PC-3 (cell line): ENCODE measurements at regions not wholly inside any gene's neighbourhood (a gene's known extent, or its start where the extent isn't known, plus 50 kb on each side); places are given as distances from the start of the nearest gene placed in this dataset.

ENCODE experiments used
- ATAC-seq: fragments of 200-7000 bp; cut with Tn5 transposase; 2 replicates; pipeline ENCODE4 v1.9.1; 2020; ENCODE audit warnings: mild to moderate bottlenecking, moderate library complexity
- BruUV-seq: library from RNA; stranded (reverse); fragments of 400-500 nt; replicated peaks from 2 replicates; lab custom pipeline; 2021; lab: Mats Ljungman, UMichigan
- CTCF ChIA-PET: fragments of 300-600 bp; sonication (Branson Sonifier 250); formaldehyde crosslinking; loops from one replicate; lab custom pipeline; 2022; ENCODE audit warnings: antibody characterized with exemption; lab: Charles Lee
- POLR2A ChIA-PET: fragments of 300-600 bp; sonication (Branson Sonifier 250); formaldehyde crosslinking; loops from one replicate; lab custom pipeline; 2022; ENCODE audit warnings: antibody characterized with exemption; ENCODE audit not compliant: unreplicated experiment; lab: Charles Lee
- DNase-seq: peaks from one replicate; pipeline ENCODE4 v3.0.0-alpha.2; 2015
- H2AFZ ChIP-seq: fragments of 300-600 bp; sonication (generic); 2 replicates; pipeline ENCODE4 v1.6.0; 2016; ENCODE audit warnings: antibody characterized with exemption, low read length
- H3F3A ChIP-seq: fragments of 300-600 bp; sonication (generic); one replicate; pipeline ENCODE4 v1.6.0; 2017; ENCODE audit warnings: antibody characterized with exemption, low read length, control low read depth, mild to moderate bottlenecking; ENCODE audit not compliant: unreplicated experiment
- H3K27ac ChIP-seq: fragments of 300-600 bp; sonication (generic); 2 replicates; pipeline ENCODE4 v1.5.1; 2016; ENCODE audit warnings: mild to moderate bottlenecking, low read length
- H3K27me3 ChIP-seq: fragments of 300-600 bp; sonication (generic); 2 replicates; pipeline ENCODE4 v1.6.1; 2016; ENCODE audit warnings: low read length, mixed read lengths
- H3K36me3 ChIP-seq: fragments of 300-600 bp; sonication (generic); 2 replicates; pipeline ENCODE4 v1.6.1; 2016; ENCODE audit warnings: low read depth, mixed run types, low read length, mixed read lengths
- H3K4me1 ChIP-seq: fragments of 300-600 bp; sonication (generic); 2 replicates; pipeline ENCODE4 v1.5.1; 2016; ENCODE audit warnings: low read length; ENCODE audit not compliant: insufficient read depth
- H3K4me2 ChIP-seq: fragments of 300-600 bp; sonication (generic); 2 replicates; pipeline ENCODE4 v1.6.0; 2016; ENCODE audit warnings: low read length
- H3K4me3 ChIP-seq: fragments of 300-600 bp; sonication (generic); 2 replicates; pipeline ENCODE4 v1.5.1; 2016; ENCODE audit warnings: mild to moderate bottlenecking, low read length, mixed read lengths
- H3K79me2 ChIP-seq: fragments of 300-600 bp; sonication (generic); 2 replicates; pipeline ENCODE4 v1.6.1; 2017; ENCODE audit warnings: low read length, mixed read lengths
- H3K9ac ChIP-seq: fragments of 300-600 bp; sonication (generic); 2 replicates; pipeline ENCODE4 v1.6.0; 2016; ENCODE audit warnings: mild to moderate bottlenecking, low read length
- H3K9me2 ChIP-seq: fragments of 300-600 bp; sonication (generic); replicated peaks from 2 replicates; pipeline ENCODE4 v1.6.1; 2016; ENCODE audit warnings: mixed run types, low read length, mixed read lengths
- H3K9me3 ChIP-seq: fragments of 300-600 bp; sonication (generic); 2 replicates; pipeline ENCODE4 v1.6.1; 2016; ENCODE audit warnings: low read length, mixed read lengths
- H4K20me1 ChIP-seq: fragments of 300-600 bp; sonication (generic); 2 replicates; pipeline ENCODE4 v1.6.1; 2016; ENCODE audit warnings: low read length, mixed read lengths
- EZH2 ChIP-seq: fragments of 300-600 bp; sonication (generic); IDR thresholded peaks from one replicate; pipeline ENCODE4 v1.6.1; 2017; ENCODE audit warnings: antibody characterized with exemption, mild to moderate bottlenecking, low read length; ENCODE audit not compliant: unreplicated experiment
- EZH2phosphoT487 ChIP-seq: fragments of 300-600 bp; sonication (generic); IDR thresholded peaks from 2 replicates; pipeline ENCODE4 v1.6.1; 2018; ENCODE audit warnings: mild to moderate bottlenecking, antibody characterized with exemption, low read length, borderline replicate concordance
- intact Hi-C: fragments of 100-400 bp; cut with micrococcal nuclease; formaldehyde crosslinking; loops from 2 replicates; pipeline ENCODE4 v1.9.0; 2023
- TF ChIP-seq, protein P1 (sequence below): fragments of 300-600 bp; sonication (generic); conservative IDR thresholded peaks from 2 replicates; pipeline ENCODE4 v1.5.1; 2017; ENCODE audit warnings: antibody characterized with exemption, low read depth, mild to moderate bottlenecking, low read length

DNA sequence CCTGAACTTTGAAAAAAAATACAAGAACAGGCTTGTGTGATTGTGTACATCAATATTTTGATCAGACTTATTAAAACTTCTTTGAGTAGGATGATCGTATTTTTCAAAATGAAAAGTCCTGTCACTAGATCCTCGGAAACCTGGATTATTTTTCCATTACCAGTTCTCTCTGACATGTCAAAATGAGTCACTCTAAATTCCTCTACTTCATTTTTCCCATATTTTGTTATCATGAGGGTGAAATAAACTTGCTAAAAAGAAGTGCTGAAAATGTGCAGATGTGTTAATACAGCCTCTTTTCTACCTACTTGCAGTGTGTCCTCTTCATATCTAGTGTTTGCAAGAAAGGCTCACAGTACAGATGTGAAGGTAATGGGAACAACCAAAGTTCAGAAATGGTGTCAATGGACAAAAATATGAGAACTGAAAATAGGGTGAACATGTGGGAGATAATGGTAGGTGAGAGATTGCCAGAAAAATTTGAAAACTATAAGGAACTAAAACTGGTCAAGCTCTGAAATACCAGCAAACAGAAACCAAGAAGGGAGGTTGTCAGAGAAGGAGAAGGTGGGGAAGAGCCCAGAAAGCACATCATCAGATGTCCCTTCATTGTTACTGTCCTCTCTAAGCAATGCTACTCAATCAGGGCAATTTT lies 108.2 kb downstream of the EOMES start:
- Histone ChIP-seq H3K36me3 (0 out of 2 replicates have a peak, but pooled peaks cover 3% of the 10 kb centered on the region), H2AFZ (no peak overlapping the region), H3K79me2 (no peaks in the 10 kb centered on the region), H3K9me3 (peaks cover 10% of the 10 kb centered on the region; the same call in 1 of the 2 replicates), H3K4me3 (no peak overlapping the region), H3K27ac (no peak overlapping the region), H3K9me2 (no peaks in the 10 kb centered on the region), H3K4me1 (no peaks in the 10 kb centered on the region), H3F3A (no peaks in the 10 kb centered on the region), H3K27me3 (no peaks in the 10 kb centered on the region), H3K4me2 (no peak overlapping the region), H3K9ac (no peak overlapping the region), H4K20me1 (no peaks in the 10 kb centered on the region)
- ATAC-seq (no peak), DNase-seq (no peak)
- CTCF ChIA-PET, result no interaction called here
- no TSS peak for BruUV-seq
- POLR2A ChIA-PET, result no interaction called here
- TF ChIP-seq EZH2, result no peak
- TF ChIP-seq EZH2phosphoT487, result no peak
- TF ChIP-seq, protein P1, sequence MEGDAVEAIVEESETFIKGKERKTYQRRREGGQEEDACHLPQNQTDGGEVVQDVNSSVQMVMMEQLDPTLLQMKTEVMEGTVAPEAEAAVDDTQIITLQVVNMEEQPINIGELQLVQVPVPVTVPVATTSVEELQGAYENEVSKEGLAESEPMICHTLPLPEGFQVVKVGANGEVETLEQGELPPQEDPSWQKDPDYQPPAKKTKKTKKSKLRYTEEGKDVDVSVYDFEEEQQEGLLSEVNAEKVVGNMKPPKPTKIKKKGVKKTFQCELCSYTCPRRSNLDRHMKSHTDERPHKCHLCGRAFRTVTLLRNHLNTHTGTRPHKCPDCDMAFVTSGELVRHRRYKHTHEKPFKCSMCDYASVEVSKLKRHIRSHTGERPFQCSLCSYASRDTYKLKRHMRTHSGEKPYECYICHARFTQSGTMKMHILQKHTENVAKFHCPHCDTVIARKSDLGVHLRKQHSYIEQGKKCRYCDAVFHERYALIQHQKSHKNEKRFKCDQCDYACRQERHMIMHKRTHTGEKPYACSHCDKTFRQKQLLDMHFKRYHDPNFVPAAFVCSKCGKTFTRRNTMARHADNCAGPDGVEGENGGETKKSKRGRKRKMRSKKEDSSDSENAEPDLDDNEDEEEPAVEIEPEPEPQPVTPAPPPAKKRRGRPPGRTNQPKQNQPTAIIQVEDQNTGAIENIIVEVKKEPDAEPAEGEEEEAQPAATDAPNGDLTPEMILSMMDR, result no peak
- intact Hi-C loops, result no loop called here

DNA sequence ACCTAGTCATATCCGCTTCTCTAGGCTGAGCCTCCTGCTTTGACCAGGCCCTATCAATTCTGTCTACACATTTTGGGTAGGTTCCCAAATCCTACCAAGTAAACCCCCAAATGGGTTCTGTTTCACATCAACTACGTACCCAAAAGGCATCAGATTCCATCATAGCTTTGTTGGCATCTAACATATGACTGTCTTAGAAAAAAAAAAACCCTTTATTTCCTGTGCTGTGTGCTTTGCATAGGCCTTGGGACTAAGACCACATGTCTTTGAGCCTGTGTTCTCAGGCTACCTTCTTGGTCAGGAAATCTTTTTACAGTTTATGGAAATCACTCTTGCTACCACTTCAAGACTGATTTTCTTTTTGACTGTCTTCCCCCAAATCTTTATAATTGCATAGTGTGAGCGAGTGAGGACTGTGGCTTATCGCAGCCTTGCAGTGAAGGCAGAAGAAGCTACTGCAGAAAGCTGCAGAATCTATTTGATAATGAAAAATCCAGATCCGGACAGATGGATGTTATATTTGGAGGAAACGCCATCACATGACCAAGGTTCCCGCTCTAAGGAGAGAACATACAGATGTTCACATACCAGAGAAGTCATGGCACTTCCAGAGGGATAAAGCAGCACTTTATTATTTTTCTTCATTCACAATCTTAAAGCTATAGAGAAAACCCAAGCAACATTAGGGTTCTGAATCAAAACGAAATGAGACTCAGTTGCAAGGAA lies 111.2 kb downstream of the EOMES start:
- DNase-seq (no peak), ATAC-seq (no peak)
- ChIA-PET CTCF (no interaction called here), POLR2A (no interaction called here)
- Histone ChIP-seq H3F3A (no peaks in the 10 kb centered on the region), H3K4me3 (no peak overlapping the region), H3K27ac (no peak overlapping the region), H3K9me2 (no peaks in the 10 kb centered on the region), H3K27me3 (no peaks in the 10 kb centered on the region), H3K9me3 (peaks cover 10% of the 10 kb centered on the region; the same call in 1 of the 2 replicates), H3K4me1 (peaks cover 15% of the 10 kb centered on the region), H3K79me2 (no peaks in the 10 kb centered on the region), H2AFZ (no peak overlapping the region), H4K20me1 (no peaks in the 10 kb centered on the region), H3K36me3 (0 out of 2 replicates have a peak, but pooled peaks cover 3% of the 10 kb centered on the region), H3K9ac (no peak overlapping the region), H3K4me2 (no peak overlapping the region)
- no TSS peak for BruUV-seq
- TF ChIP-seq, protein P1, result no peak
- TF ChIP-seq EZH2, result no peak
- TF ChIP-seq EZH2phosphoT487, result no peak
- intact Hi-C loops, result no loop called here
